Eye (tissue), 1 donor: ENCODE measurements at regions not wholly inside any gene's neighbourhood (a gene's known extent, or its start where the extent isn't known, plus 50 kb on each side); places are given as distances from the start of the nearest gene placed in this dataset.
"Not testable (repeated sequence)": the region's sequence is repeated elsewhere in the genome, so short reads cannot be mapped to it uniquely, and the experiment has no call there.

Experiments
- DNase-seq: peaks from one replicate; pipeline ENCODE4 v3.0.0-alpha.2; 2015

DNA sequence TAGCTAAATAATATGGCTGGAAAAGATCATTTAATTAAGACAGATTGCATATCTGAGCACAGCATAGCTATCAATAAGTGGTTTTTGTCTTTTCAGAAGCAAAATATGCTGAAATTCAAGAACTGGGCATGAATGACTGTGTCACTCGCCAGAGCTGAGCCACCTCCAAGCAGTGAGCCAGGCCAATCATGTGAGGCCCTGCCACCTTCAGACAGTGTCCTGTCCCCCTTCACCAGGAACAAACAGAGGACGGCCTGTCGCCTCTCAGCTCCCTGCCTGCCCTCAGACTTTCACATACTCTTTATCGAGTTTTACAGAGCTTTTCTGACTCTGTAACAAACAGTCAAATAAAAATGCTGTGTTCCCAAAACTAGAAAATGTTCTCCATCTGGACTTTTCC lies 171.0 kb upstream of the TSC22D1 start:
- DNase-seq, result no peak

DNA sequence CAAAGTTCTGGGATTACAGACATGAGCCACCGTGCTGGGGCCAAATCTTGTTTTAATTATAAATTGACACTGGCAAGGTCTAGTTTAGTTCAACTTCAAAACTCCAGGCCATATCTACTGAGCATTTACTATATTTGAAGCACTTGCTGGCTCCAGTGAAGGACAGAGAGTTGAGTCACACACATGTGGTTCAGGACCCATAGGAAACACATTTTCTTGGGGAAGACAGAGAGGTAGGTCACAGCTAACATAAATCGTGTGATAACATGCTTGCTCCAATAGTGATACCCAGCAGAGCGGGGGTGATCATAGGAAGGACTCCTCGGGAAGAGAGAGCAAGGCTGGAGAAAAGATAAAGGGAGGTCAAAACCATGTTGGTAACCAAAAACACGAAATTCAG lies 170.6 kb upstream of the TSC22D1 start:
- DNase-seq, result no peak

DNA sequence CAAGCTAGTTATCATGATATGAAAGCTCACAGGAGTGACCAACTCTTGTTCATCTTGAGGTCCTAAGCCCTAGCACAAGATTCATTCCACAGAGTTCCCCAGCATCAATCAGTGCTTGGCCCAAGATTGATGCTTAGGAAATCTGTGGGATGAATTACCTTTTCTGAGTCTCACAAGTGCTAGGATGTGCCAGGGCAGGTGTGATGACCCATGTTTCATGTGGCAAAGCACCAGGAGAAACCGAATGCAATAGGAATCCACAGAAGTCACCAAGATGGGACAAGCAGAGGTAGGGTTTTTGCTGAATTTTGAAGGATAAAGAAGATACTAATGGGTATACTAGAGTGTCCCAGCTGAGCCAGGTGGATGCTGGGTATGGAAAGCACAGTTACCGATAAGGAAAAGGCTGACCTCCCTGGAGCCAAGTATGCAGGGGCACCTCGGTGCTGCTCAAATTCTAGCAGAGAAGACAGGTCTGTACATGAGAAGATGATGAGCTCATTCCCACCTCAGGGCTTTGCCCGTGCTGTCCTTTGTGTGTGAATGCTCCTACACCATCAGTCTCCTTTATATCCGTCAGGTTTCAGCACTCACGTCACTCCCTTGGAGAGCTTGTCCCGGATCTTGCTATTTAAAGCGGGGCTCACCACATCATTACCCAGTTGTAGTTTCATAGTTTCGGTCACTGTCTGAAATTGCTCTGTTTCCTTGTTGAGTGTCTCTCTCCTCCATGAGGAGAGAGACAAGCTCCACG lies 168.9 kb upstream of the TSC22D1 start:
- DNase-seq, result no peak

DNA sequence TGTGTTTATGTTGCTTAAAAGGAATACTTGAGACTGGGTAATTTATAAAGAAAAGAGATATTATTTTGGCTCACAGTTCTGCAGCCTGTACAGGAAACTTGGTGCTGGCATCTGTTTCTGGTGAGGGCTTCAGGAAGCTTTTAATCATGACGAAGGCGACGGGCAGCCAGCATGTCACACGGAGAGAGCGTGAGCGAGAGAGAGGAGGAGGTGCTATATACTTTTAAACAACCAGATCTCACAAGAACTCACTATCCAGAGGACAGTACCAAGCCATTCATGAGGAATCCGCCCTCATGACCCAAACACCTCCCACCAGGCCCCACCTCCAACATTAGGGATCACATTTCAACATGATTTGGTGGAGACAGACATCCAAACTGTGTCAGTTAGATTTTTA lies 163.4 kb upstream of the TSC22D1 start:
- no peak for DNase-seq

DNA sequence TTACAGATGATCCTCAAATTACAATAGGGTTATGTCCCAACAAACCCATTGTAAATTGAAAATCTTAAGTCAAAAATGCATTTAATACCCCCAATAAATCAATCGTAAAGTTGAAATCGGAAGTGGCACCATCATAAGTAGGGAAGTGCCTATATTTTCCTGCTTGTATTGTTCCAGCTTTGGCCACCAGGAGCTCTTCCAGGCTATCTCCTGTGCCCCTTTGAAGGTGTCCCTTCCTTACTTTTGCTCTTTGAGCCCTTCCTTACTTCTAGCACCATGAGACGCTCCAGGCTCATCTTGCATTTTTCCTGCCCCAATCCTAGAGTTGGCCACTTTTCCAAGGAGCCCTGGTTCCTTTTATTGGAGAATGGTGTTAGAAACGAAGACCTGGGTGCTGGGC lies 163.0 kb upstream of the TSC22D1 start:
- DNase-seq, result no peak

DNA sequence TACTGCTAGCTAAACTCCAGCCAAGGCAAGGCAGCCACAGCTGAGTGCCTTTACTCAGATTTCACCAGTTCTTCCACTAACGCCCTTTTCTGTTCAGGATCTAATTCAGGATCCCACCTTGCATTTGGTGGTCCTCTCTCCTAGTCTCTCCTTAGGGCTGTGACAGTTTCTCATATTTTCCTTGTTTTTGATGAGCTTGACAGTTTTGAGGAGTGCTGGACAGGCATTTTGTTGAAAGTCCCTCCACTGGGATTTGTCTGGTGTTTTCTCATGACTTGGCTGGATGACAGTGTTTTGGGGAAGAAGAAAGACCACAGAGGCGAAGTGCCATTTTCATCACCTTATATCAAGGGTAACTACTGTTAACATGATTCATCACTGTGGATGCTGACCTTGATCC lies 162.3 kb upstream of the TSC22D1 start:
- no peak for DNase-seq

DNA sequence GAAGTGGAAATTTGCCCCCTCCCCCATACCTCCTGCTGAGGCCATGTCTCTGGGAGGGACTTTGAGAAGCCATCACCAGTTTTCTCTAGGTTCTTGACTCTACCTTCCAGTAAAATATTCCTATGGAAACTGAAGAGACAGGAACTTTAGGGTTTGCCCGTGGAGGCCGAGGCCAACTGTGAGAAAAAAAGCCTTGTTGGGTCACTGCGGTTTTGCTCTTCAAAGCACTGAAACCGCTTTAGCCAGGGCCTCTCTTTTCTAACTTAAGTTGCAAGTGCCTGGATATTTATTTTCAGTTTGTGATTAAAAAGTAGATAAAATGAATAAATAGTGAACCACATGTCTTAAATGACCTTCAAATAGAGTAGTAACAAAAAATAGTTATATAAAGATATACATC lies 159.7 kb upstream of the TSC22D1 start:
- no peak for DNase-seq

DNA sequence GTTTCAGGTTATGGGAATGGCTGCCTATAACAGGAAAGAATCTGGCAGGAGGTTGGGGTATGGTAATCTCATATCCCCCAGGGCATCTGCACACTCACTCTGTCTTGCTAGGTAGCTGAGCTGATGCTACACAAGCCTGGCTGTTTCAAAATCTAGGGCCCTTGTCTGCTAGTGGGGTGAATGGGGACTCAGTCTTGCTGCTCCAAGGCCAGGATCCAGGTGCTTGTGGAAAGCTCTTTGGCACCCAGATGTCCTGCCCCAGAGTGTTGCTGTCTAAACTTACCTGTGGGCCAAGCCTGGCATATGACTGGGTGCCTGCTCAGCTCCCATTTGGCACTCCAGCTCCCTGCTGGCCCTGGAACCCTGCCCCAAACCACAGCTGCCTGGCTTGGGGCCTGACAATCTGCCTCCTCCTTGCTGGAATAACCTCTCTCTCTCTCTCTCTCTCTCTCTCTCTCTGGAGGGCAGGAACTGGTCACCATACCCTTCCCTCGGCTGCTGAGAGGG lies 158.1 kb upstream of the TSC22D1 start:
- DNase-seq, result peak; percentile 48

DNA sequence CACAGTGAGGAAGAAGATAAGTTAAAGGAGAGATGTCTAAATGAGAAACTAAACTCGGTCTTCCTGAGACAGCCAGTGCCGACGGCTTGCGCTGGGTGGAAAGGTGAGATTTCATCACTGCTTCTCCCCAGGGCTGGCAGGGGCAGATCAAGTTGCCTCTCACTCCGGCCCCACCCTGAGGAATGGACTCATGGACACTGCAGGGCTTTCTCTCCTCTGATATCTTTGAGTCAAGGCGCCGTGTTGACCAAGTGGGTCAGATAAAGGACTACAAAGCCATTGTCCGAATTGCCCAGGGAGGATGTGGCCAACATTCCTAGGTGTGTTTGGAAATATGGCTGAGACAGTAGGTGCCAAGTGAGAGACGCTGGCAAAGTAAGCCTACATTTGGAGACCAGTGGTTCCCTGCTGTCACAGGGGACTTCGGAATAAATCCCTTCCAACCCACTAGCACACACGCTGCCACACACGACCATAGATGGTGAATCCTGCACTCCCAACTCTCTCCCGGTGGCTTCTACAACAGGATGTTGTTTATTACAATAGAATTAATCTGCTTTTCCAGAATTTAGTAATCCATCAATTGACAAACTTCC lies 156.5 kb upstream of the TSC22D1 start:
- no peak for DNase-seq

DNA sequence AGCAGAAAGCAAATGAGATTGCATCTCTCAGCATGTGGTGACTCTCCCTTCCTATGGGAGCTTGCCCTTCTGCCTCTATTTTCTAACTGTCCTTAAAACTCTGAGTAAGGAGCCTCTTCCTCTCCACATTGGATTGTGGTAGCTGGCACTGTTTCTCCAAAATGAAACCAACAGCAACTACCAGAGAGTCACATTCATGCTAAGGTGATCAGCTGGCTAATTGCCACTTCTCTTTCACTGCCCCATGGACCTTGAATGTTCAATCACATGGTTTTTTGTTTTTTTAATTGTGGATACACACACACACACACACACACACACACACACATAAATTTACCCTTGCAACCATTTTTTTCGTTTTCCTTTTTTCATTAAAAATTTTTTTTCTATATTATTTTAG lies 154.7 kb upstream of the TSC22D1 start:
- DNase-seq, result no peak

DNA sequence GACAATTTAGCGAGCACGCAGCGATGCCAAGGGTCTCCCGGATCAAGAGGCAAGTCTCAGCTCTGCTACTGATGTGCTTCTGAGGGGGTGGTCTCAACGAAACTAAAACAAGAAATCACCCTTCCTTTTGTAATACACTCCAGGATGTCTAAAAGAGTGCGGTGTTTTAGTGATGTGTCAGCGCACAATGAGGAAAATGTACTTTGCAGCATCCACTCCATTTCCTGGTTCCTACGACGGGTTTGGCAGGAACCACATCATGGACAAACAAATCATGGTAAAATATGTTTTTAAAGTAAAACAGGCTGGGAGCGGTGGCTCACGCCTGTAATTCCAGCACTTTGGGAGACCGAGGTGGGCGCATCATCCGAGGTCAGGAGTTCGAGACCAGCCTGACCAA lies 154.0 kb upstream of the TSC22D1 start:
- no peak for DNase-seq

DNA sequence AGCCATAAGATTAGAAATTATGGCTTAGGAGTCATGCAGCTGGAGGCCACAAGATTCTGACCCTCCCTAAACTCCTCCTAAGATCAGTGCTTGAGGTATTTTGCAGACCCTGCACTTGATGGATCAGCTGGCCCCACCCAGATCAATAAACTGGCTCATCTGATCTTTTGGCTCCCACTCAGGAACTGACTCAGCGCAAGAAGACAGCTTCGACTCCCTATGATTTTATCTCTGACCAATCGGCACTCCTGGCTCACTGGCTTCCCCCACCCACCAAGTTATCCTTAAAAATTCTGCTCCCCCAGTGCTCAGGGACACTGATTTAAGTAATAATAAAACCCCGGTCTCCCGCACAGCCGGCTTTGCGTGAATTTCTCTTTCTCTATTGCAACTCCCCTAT lies 151.5 kb upstream of the TSC22D1 start:
- DNase-seq, result not testable (repeated sequence)

DNA sequence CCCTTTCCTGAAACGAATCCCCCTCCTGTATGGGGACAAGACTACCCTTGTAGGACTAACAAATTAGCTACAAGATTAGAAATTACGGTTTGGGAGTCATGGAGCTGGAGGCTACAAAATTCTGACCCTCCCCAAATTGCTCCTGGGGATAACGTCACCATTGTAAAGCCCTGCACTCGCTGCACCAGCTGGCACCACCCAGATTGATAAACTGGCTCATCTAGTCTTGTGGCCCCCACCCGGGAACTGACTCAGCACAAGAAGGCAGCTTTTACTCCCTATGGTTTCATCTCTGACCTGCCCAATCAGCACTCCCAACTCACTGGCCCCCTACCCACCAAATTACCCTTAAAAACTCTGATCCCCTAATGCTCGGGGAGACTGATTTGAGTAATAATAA lies 150.6 kb upstream of the TSC22D1 start:
- no peak for DNase-seq

DNA sequence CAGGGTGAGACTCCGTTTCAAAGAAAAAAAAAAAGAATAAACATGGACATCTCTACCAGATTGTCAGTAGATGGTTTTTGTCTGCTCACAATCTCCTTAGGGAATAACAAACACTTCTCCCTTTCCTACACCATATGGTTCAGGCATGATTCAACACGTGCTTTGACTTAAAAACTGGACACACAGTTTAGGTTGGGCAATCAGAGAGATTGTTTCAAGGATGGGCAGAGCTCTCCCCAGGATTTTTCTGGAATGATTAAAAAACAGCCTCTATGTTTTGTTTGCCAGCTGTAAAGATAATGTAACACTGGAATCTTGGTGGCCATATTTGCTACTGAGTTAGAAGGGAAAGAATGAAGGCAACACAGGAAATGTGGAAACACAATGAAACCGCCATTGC lies 150.1 kb upstream of the TSC22D1 start:
- no peak for DNase-seq

DNA sequence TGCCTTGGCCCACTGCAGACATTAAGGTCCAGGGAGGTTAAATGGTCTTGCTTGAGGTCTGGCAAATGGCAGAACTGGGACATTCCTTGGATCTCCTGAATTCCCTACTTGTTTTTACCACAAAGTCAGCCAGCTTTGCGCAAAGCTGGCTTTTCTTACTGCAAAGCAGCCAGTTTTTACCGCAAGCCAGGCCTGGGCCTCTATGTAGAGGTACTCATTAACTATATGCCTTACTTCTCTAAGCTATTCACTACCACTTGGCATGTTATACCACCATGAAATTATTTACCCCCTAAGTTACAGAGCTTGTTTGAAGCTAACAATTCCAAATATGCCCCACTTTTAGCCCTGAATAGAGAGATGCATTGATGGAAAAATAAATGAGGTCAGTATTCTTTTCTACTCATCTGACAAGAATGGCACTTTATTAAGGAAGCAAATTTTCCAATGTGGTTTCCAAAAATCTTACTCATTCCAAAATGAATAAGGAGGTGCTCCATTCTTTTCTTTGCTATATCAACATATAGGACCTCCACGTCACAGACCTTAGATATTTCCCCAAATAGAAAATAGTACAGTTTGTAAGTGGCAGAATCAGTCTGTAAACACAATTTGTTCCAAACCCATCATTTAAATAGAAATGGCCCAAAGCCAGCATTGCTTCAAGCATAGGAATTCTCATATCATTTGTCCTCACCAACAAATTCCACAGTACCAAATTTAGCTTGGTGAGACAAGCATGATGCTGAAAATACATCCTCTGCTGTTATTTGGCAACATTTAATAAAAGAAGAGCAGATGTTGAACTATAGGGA lies 143.9 kb upstream of the TSC22D1 start:
- peak; percentile 35 for DNase-seq

DNA sequence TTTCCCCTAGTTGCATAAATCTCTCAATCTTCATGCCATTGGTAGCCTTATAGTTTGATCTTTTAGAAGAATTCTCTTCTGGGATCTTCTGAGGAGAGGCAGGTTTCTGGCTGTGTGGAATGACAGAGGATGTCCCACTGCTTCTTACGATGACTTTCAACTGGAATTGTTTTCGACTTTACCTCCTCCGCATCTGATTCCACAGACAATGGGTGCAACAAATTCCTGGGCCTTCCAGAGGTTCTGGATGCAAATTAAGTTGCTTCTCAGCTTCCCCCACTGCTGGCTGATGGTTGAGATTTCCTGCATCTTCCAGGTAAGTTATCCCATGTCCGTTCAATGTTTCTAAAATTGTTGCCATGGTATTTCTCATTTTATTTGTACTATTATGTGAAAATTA lies 142.3 kb upstream of the TSC22D1 start:
- no peak for DNase-seq

DNA sequence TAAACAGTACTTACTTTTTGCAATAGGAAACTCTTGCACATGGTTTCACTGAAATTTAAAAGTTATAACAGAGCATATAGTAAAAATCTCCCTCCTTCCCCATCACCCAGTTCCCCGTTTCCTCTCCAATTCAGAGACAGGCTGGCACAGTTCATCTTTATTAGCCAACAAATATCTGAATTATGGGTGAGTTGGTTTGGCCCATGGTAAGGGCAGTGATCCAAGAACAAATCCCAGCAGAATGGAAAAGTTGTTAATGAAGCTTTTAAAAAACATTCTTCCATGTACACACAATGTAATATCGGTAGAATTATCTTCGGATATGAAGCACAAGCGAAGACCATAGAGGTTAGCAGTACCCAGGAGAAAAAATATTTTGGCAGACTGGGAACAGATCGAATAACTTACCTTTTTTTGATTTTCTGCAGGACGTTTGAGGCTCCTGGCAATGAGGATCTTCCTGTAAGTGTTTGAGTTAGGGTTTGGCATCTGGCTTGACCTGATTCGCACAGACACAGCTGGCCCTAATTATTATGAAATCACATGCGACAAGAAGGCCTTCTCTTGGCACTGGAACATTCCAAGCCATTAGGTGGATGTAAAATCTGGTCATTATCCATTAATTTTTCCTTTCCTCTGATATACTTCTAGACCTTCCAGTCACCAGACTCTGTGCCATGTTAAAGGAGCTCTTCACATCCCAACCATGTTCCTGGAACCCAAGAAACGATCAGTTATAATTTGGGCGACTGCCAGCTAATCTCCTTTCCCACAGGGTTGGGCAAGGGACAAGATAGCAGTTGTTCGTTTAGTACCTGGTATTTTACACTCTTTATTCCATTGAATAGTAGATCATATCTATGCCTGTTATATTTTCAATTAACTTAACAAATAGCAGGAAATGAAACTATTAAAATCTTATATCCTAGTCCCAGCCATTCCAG lies 139.4 kb upstream of the TSC22D1 start:
- DNase-seq, result no peak

DNA sequence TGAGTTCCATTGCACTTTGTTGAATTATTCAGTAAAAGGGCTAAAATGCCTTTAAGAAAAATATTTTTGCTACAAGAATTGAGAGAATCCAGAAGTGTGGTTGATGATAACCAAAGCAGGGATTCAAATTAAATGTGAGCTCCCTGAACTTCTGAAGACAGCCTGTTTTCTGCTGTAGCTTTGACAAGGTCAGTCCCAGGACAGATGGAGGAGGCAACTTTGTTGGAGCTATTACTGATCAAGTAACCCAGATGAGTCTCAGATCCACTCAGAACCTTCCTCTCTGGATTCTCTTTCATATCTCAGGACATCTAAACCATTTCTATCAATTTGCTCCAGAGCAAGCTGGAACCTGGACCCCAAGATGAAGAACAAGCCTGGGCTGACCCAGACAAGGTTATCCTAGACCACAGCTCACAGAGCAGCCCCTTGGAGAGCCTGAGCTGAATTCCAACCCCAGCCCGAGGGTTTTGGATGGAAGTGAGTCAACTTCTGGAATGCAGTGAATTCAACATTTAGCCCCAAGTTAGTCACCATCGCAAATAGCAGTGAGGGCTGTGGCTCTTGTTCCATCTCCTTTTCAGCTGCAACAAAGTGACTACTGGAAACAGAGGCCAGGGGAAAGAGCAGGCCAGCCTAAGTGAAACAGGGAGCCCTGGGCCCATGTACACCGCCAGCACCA lies 137.8 kb upstream of the TSC22D1 start:
- no peak for DNase-seq

DNA sequence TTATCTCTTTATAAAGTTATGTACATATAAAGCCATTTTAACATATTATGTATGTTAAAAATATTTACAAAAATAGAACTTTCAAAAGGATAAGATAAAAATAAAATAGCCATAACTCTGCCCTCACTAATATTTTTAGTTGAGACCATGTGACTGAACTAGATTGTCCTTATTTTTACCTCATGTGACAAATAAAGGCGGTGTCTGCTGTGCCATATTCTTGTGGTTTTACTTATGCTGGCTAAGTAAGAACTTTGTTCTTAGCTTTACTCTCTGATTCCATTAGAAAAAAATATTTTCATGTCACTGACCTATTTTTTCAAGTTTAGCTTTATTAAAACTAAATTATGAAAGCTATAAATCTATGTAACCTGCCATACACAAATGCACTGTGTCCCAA lies 135.6 kb upstream of the TSC22D1 start:
- no peak for DNase-seq

DNA sequence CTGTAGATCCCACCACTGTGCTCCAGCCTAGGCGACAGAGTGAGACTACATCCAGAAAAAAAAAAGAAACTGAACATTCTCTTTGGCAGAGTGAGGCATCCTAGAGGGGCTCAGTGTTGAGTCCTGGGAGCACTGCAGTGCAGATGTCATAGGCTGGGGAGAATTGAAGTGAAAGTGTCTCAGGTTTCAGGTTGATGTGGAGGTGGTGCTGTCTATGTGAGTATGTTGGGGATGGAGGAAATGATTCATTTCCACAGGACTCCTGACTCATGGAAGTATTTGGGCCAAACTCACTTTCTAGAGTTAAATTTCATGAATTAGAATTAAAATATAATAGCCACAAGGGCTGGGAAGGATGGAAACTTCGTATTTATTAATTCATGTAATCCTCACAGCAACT lies 134.4 kb upstream of the TSC22D1 start:
- no peak for DNase-seq

DNA sequence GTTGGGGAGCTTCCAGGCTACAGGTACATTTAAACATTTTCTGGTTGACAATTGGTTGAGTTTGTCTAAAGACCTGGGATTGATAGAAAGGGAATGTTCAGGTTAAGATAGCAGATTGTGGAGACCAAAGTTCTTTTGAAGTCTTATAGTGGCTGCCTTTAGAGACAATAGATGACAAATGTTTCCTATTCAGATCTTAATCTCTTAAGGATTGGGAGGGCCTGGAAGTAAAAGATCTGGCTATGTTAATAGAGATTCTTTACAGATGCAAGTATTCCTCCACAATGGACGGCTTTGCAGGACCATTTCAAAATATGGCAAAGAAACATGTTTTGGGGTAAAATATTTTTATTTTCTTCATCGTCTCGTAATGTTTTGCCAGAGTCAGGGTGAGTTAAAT lies 128.7 kb upstream of the TSC22D1 start:
- not testable (repeated sequence) for DNase-seq

DNA sequence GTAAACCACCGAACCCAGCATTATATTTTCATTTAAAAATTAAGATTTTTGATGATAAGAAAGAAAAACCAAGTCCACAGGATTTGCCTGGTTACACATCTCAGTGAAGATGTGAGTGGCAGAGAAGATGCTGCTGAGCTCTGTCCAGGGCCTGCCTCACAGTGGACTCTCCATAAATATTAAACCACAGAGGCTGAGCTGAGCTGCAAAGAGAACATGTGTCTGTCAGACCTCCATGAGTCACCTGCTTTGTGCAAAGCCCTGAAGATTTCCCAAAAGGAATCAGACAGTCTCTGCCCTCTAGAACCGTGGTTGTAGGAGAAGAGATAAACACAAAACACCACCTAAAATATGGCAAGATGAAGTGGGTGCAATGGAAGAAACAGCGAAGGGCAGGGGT lies 127.2 kb upstream of the TSC22D1 start:
- no peak for DNase-seq
